MM.1S (cell line): ENCODE measurements at regions not wholly inside any gene's neighbourhood (a gene's known extent, or its start where the extent isn't known, plus 50 kb on each side); places are given as distances from the start of the nearest gene placed in this dataset.

Experiments used
- EZH2 ChIP-seq: fragments of 300-600 bp; sonication (generic); optimal IDR thresholded peaks from 2 replicates; pipeline ENCODE3; 2017; ENCODE audit warnings: low read depth, mild to moderate bottlenecking, antibody characterized with exemption, low read length, mixed read lengths
- EZH2phosphoT487 ChIP-seq: fragments of 300-600 bp; sonication (generic); IDR thresholded peaks from 2 replicates; pipeline ENCODE4 v1.6.1; 2018; ENCODE audit warnings: antibody characterized with exemption, low read length
- TF ChIP-seq, protein P1 (sequence below): fragments of 300-600 bp; sonication (generic); IDR thresholded peaks from 2 replicates; pipeline ENCODE4 v1.5.1; 2016; ENCODE audit warnings: antibody characterized with exemption, low read length, mixed read lengths

DNA sequence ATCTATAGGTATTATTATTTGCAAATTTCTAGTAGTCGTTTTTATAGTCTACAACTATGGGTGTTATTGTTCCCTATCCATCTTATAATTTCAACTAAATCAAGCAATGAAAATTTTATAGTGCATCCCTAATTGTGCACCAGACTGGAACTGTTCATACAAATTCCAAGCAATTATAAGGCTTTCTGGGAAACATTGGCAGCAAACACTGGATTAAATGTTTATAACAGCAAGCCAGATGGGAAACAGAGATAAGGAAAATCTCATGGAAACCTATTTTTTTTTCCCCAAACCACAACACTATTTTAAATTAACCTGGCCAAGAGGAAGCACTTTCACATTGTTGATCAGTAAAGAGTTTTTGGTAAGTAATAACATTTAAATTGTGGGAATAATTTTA is 524.3 kb downstream of the RASEF start:
- TF ChIP-seq, protein P1, sequence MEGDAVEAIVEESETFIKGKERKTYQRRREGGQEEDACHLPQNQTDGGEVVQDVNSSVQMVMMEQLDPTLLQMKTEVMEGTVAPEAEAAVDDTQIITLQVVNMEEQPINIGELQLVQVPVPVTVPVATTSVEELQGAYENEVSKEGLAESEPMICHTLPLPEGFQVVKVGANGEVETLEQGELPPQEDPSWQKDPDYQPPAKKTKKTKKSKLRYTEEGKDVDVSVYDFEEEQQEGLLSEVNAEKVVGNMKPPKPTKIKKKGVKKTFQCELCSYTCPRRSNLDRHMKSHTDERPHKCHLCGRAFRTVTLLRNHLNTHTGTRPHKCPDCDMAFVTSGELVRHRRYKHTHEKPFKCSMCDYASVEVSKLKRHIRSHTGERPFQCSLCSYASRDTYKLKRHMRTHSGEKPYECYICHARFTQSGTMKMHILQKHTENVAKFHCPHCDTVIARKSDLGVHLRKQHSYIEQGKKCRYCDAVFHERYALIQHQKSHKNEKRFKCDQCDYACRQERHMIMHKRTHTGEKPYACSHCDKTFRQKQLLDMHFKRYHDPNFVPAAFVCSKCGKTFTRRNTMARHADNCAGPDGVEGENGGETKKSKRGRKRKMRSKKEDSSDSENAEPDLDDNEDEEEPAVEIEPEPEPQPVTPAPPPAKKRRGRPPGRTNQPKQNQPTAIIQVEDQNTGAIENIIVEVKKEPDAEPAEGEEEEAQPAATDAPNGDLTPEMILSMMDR: no peak
- TF ChIP-seq EZH2: no peak
- TF ChIP-seq EZH2phosphoT487: no peak
